ENCODE measurements at regions not wholly inside any gene's neighbourhood (a gene's known extent, or its start where the extent isn't known, plus 50 kb on each side); places are given as distances from the start of the nearest gene placed in this dataset.

DNA sequence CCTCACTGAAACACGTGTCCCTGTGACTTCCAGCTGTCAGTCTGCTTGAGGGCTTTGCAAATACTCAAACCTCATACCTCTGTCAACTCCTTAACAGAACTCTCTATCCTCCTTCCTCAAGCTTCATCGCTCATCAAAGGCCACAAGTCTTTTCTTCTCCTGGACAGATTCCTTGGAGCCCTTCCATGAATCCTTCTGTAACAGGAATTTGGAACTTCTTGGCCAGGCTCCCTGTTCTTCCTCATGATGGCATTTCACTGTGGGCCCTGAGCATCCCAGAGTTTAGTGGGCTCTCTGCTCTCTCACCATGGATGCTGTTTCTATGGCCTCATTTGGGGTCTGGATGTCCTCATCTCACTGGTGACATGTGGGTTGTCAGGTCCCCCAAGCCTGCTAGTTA is 105.0 kb upstream of the TLE3 start:
- DNase-seq (ENCODE audit: extremely low spot score in 2 of 2): no peak
- H3K4me1 ChIP-seq: peaks cover 33% of the 10 kb centered on the region

DNA sequence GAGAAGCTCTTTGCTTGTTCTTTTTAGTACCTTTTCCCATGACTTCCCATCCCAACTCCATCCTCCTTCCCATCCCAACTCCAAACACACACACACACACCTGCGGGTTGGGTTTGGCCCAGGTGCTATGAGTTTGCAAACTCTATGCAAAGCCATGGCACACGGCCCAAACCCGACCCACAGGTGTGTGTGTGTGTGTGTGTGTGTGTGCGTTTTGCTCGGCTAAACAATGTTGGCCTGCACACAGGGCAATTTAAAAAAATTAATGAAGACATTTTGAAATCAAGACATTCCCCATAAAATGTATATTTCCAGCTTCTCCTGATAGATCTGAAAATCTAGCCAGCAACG is 103.7 kb upstream of the TLE3 start:
- Histone ChIP-seq H3K27me3 (no peaks in the 10 kb centered on the region), H3K4me3 (no peak overlapping the region), H3K36me3 (no peaks in the 10 kb centered on the region), H3K27ac (no peak overlapping the region), H3K4me1 (peaks cover 44% of the 10 kb centered on the region), H3K9me3 (no peaks in the 10 kb centered on the region)
- TF ChIP-seq POLR2AphosphoS5 (IDR thresholded peaks at IDR 0.05; ENCODE audit: insufficient read depth in 1 of 2, low read depth in 1 of 2) (no peak), POLR2A (IDR thresholded peaks at IDR 0.05) (no peak)
- TF ChIP-seq, protein P1, sequence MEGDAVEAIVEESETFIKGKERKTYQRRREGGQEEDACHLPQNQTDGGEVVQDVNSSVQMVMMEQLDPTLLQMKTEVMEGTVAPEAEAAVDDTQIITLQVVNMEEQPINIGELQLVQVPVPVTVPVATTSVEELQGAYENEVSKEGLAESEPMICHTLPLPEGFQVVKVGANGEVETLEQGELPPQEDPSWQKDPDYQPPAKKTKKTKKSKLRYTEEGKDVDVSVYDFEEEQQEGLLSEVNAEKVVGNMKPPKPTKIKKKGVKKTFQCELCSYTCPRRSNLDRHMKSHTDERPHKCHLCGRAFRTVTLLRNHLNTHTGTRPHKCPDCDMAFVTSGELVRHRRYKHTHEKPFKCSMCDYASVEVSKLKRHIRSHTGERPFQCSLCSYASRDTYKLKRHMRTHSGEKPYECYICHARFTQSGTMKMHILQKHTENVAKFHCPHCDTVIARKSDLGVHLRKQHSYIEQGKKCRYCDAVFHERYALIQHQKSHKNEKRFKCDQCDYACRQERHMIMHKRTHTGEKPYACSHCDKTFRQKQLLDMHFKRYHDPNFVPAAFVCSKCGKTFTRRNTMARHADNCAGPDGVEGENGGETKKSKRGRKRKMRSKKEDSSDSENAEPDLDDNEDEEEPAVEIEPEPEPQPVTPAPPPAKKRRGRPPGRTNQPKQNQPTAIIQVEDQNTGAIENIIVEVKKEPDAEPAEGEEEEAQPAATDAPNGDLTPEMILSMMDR (IDR thresholded peaks at IDR 0.05): no peak
- intact Hi-C loops (cut with DNase I): no loop called here
- no peak for DNase-seq (ENCODE audit: extremely low spot score in 2 of 2)

More for the DNA sequence above, 105.0 kb upstream of the TLE3 start:
- TF ChIP-seq, protein P1 (IDR thresholded peaks at IDR 0.05): no peak
- TF ChIP-seq POLR2A (IDR thresholded peaks at IDR 0.05) (no peak), POLR2AphosphoS5 (IDR thresholded peaks at IDR 0.05; ENCODE audit: insufficient read depth in 1 of 2, low read depth in 1 of 2) (no peak)
- intact Hi-C loops (cut with DNase I): no loop called here
- H3K27me3 ChIP-seq: no peaks in the 10 kb centered on the region
- no peak overlapping the region for H3K4me3 ChIP-seq
- H3K27ac ChIP-seq: no peak overlapping the region
- no peaks in the 10 kb centered on the region for H3K36me3 ChIP-seq
- no peaks in the 10 kb centered on the region for H3K9me3 ChIP-seq

DNA sequence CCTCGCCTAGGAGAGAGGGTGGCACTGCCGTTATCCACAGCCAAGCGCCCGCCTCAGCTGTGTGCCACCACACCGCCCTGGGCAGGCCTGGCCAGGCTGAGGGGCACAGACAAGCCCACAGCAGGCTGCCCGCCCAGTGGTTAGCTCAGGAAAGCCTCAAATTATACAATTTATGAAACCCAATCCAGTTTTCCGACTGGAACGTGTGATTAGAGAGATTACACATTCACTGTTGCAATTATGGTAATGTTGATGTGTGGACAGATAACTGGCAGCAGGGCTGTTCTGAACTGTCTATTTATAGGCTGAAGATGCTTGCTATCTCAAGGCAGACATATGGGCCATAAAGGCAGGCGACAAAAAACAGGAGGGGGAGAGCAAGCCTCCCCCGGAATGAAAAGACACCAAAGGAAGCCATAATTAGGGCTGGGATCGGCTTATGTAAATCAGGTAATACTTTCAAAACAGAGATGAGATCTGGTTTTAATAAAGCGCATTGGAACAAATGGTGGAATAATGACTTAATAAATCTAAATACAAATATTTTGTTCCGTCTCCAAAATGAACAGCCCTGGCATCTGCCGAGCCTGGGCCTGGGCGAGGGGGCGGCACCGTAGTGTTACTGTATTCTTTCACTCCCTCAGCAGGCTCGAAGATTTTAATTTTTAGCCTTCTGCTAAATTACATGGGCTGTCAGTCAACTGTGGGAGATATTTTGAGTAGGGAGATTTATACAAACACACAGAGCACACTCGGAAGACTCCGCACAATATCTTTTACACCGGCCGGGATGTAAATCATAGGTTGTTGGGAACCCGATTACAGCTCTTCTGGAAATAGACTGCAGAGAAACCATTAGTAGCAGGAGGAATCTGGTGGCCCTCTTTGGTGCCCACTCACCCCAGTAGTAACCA is 103.1 kb upstream of the TLE3 start:
- no peak for DNase-seq (ENCODE audit: extremely low spot score in 2 of 2)
- Histone ChIP-seq H3K27me3 (no peaks in the 10 kb centered on the region), H3K9me3 (no peaks in the 10 kb centered on the region), H3K4me3 (no peak overlapping the region), H3K36me3 (no peaks in the 10 kb centered on the region), H3K27ac (no peak overlapping the region), H3K4me1 (peaks cover 50% of the 10 kb centered on the region)
- intact Hi-C loops (cut with DNase I): no loop called here
- TF ChIP-seq POLR2A (IDR thresholded peaks at IDR 0.05): no peak
- TF ChIP-seq POLR2AphosphoS5 (IDR thresholded peaks at IDR 0.05; ENCODE audit: insufficient read depth in 1 of 2, low read depth in 1 of 2): no peak
- TF ChIP-seq, protein P1 (IDR thresholded peaks at IDR 0.05): no peak

DNA sequence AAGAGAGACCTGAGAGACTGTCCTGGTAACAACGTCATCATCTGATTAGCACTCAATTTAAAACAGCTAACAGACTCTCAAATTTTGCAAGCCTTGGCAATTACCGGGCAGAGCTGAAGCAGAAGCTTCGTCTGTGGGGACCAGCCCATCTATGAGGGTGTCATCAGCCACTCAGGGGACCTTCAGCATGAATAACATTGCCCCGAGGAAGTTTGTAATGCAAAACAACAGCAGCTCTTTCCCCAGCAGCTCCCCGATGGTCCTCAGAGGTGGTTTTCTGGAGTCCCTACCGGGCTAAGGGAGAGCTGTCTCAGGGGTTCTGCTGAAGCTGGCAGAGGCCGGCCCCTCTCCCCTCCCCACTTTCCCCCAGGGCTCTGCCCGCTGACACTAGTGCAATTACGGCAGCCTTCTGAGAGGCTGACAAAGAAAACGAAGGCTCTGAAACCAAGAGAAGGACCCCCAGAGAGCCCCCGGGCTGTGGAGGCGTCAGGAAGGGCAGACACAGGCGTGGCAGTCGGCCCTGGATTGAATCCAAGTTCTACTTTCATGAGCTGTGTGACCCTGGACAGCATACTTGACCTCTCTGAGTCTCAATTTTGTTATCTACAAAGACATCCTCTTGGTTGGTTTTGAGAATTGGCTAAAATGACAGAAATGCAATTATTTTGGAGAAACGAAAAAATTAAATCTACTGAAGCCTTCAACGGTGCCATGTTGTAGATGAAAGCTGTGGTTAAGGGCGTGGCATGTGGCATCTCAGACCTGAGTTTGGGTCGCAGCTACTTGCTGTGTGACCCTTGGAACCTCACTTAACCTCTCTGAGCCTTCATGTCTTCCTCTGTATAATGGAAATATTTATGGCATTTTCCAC is 102.1 kb upstream of the TLE3 start:
- Histone ChIP-seq H3K9me3 (no peaks in the 10 kb centered on the region), H3K36me3 (no peaks in the 10 kb centered on the region), H3K27ac (no peak overlapping the region), H3K4me1 (peaks cover 60% of the 10 kb centered on the region), H3K27me3 (no peaks in the 10 kb centered on the region), H3K4me3 (no peak overlapping the region)
- TF ChIP-seq, protein P1 (IDR thresholded peaks at IDR 0.05): no peak
- TF ChIP-seq POLR2AphosphoS5 (IDR thresholded peaks at IDR 0.05; ENCODE audit: insufficient read depth in 1 of 2, low read depth in 1 of 2) (no peak), POLR2A (IDR thresholded peaks at IDR 0.05) (no peak)
- intact Hi-C loops (cut with DNase I): no loop called here
- no peak for DNase-seq (ENCODE audit: extremely low spot score in 2 of 2)
